ENCODE measurements at regions not wholly inside any gene's neighbourhood (a gene's known extent, or its start where the extent isn't known, plus 50 kb on each side); places are given as distances from the start of the nearest gene placed in this dataset.

GRCh38 chr3:104785947-104786346 lies 580.8 kb upstream of the ALCAM start:
- no peaks in the 10 kb centered on the region for H3K27me3 ChIP-seq
- H3K27ac ChIP-seq, result no peak overlapping the region
- intact Hi-C loops (cut with DNase I), result no loop called here
- WGBS, 4 donors, result 76 to 86% (median 79%) methylated on average over 5 of the region's 5 CpGs
- no peaks in the 10 kb centered on the region for H3K9me3 ChIP-seq (replicated peaks in 1 of 3)
- no peak overlapping the region for H3K4me3 ChIP-seq
- no peak for TF ChIP-seq CTCF (IDR thresholded peaks at IDR 0.05)
- no peak for TF ChIP-seq POLR2A (IDR thresholded peaks at IDR 0.05)
- no peak for DNase-seq
- H3K4me1 ChIP-seq (replicated peaks in 1 of 2), result no peaks in the 10 kb centered on the region
- H3K36me3 ChIP-seq (replicated peaks in 1 of 2), result no peaks in the 10 kb centered on the region

- TF ChIP-seq POLR2A (IDR thresholded peaks at IDR 0.05), result no peak
- no peak for TF ChIP-seq CTCF (IDR thresholded peaks at IDR 0.05)
These were observed 579.4 kb upstream of the ALCAM start for GRCh38 chr3:104787306-104787705.

GRCh38 chr3:104788807-104789206 lies 577.9 kb upstream of the ALCAM start:
- H3K36me3 ChIP-seq (replicated peaks in 1 of 2), result no peaks in the 10 kb centered on the region
- H3K4me1 ChIP-seq (replicated peaks in 1 of 2), result no peaks in the 10 kb centered on the region
- H3K27me3 ChIP-seq, result no peaks in the 10 kb centered on the region
- intact Hi-C loops (cut with DNase I), result no loop called here
- TF ChIP-seq CTCF (IDR thresholded peaks at IDR 0.05), result no peak
- TF ChIP-seq POLR2A (IDR thresholded peaks at IDR 0.05), result no peak
- no peak overlapping the region for H3K4me3 ChIP-seq
- DNase-seq, result no peak
- no peaks in the 10 kb centered on the region for H3K9me3 ChIP-seq (replicated peaks in 1 of 3)
- H3K27ac ChIP-seq, result no peak overlapping the region

More at GRCh38 chr3:104787306-104787705, 579.4 kb upstream of the ALCAM start:
- no peak overlapping the region for H3K4me3 ChIP-seq
- H3K4me1 ChIP-seq (replicated peaks in 1 of 2), result no peaks in the 10 kb centered on the region
- DNase-seq, result no peak
- H3K9me3 ChIP-seq (replicated peaks in 1 of 3), result no peaks in the 10 kb centered on the region
- no peak overlapping the region for H3K27ac ChIP-seq
- intact Hi-C loops (cut with DNase I), result no loop called here
- H3K36me3 ChIP-seq (replicated peaks in 1 of 2), result no peaks in the 10 kb centered on the region
- no peaks in the 10 kb centered on the region for H3K27me3 ChIP-seq

GRCh38 chr3:104791331-104791730 lies 575.4 kb upstream of the ALCAM start:
- Histone ChIP-seq H3K9me3 (replicated peaks in 1 of 3) (no peaks in the 10 kb centered on the region), H3K27ac (no peak overlapping the region), H3K4me1 (replicated peaks in 1 of 2) (no peaks in the 10 kb centered on the region), H3K36me3 (replicated peaks in 1 of 2) (no peaks in the 10 kb centered on the region), H3K4me3 (no peak overlapping the region), H3K27me3 (no peaks in the 10 kb centered on the region)
- intact Hi-C loops (cut with DNase I), result no loop called here
- no peak for DNase-seq
- 29 to 57% (median 39%) methylated on average over 1 of the region's 1 CpG for WGBS, 4 donors
- TF ChIP-seq POLR2A (IDR thresholded peaks at IDR 0.05) (no peak), CTCF (IDR thresholded peaks at IDR 0.05) (no peak)
